CD14-positive monocyte (primary cell): ENCODE measurements at regions not wholly inside any gene's neighbourhood (a gene's known extent, or its start where the extent isn't known, plus 50 kb on each side); places are given as distances from the start of the nearest gene placed in this dataset.
"Not testable (repeated sequence)": the region's sequence is repeated elsewhere in the genome, so short reads cannot be mapped to it uniquely, and the experiment has no call there.

Experiments used
- DNase-seq, 3 donors: peaks; one replicate each; pipeline ENCODE4 v3.0.0-alpha.2; 2011 to 2022
- H2AFZ ChIP-seq: 2 replicates; pipeline ENCODE4 v1.6.0; 2012; ENCODE audit warnings: mild to moderate bottlenecking, low read depth, low read length, inconsistent platforms; ENCODE audit not compliant: insufficient read depth, poor library complexity, severe bottlenecking
- H3K27ac ChIP-seq, 2 donors: 1 replicate in 1 of 2; 2 replicates in 1 of 2; pipeline ENCODE4 v1.5.1; 2012 to 2013; ENCODE audit warnings: low read length in 2 of 2, control low read depth in 1 of 2, inconsistent platforms in 1 of 2, low read depth in 1 of 2, mild to moderate bottlenecking in 1 of 2
- H3K27me3 ChIP-seq, 2 donors: one replicate each; pipeline versions ENCODE4 v1.6.0 to v1.6.1; 2011 to 2013; ENCODE audit warnings: low read length in 2 of 2; ENCODE audit not compliant: control insufficient read depth in 2 of 2, insufficient read depth in 2 of 2
- H3K36me3 ChIP-seq, 2 donors: replicated peaks in 1 of 2; 1 replicate in 1 of 2; 2 replicates in 1 of 2; pipeline versions ENCODE4 v1.5.1 to v1.6.1; 2012 to 2013; ENCODE audit warnings: low read length in 2 of 2, control low read depth in 1 of 2, inconsistent platforms in 1 of 2, mild to moderate bottlenecking in 1 of 2; ENCODE audit not compliant: insufficient read depth in 2 of 2, control insufficient read depth in 1 of 2
- H3K4me1 ChIP-seq, 2 donors: 1 replicate in 1 of 2; 2 replicates in 1 of 2; pipeline versions ENCODE4 v1.5.1 to v1.6.1; 2012 to 2013; ENCODE audit warnings: low read length in 2 of 2, control low read depth in 1 of 2, inconsistent platforms in 1 of 2, mild to moderate bottlenecking in 1 of 2, moderate library complexity in 1 of 2; ENCODE audit not compliant: insufficient read depth in 2 of 2, control insufficient read depth in 1 of 2
- H3K4me2 ChIP-seq: replicated peaks from 2 replicates; pipeline ENCODE3; 2012; ENCODE audit warnings: low read length, moderate library complexity, mild to moderate bottlenecking; ENCODE audit not compliant: poor library complexity, severe bottlenecking; ENCODE audit errors: extremely low read depth
- H3K4me3 ChIP-seq, 3 experiments: fragments of 200-600 bp in 1 of 3; sonication (generic) in 1 of 3; replicated peaks in 1 of 3; 1 replicate in 2 of 3; 2 replicates in 1 of 3; pipeline ENCODE4 v1.5.1; 2011 to 2013; ENCODE audit warnings: low read length in 3 of 3, mild to moderate bottlenecking in 3 of 3, control low read depth in 2 of 3, low read depth in 2 of 3, inconsistent platforms in 1 of 3, moderate library complexity in 1 of 3
- H3K79me2 ChIP-seq: 2 replicates; pipeline ENCODE4 v1.6.0; 2012; ENCODE audit warnings: mild to moderate bottlenecking, control low read depth, inconsistent platforms, low read length, moderate library complexity; ENCODE audit not compliant: insufficient read depth
- H3K9ac ChIP-seq: 2 replicates; pipeline ENCODE4 v1.6.0; 2017; ENCODE audit warnings: low read length, mild to moderate bottlenecking; ENCODE audit not compliant: insufficient read depth, poor library complexity, severe bottlenecking
- H3K9me3 ChIP-seq, 2 donors: replicated peaks in 1 of 2; 1 replicate in 1 of 2; 2 replicates in 1 of 2; pipeline versions ENCODE4 v1.5.1 to v1.6.1; 2012 to 2013; ENCODE audit warnings: low read length in 2 of 2, control low read depth in 1 of 2; ENCODE audit not compliant: control insufficient read depth in 1 of 2, insufficient read depth in 1 of 2
- H4K20me1 ChIP-seq: 2 replicates; pipeline ENCODE4 v1.6.0; 2012; ENCODE audit warnings: mild to moderate bottlenecking, low read length, control low read depth, moderate library complexity; ENCODE audit not compliant: insufficient read depth
- H3K27ac Mint-ChIP-seq, 7 donors: one replicate each; pipeline ENCODE4 v1.8.0; 2020; ENCODE audit warnings: mild to moderate bottlenecking in 7 of 7, mixed read lengths in 7 of 7, moderate library complexity in 6 of 7, inconsistent platforms in 2 of 7
- H3K27me3 Mint-ChIP-seq, 3 donors: one replicate each; pipeline ENCODE4 v1.8.0; 2021 to 2022; ENCODE audit warnings: low read depth in 3 of 3, mild to moderate bottlenecking in 3 of 3, mixed read lengths in 3 of 3, moderate library complexity in 3 of 3, inconsistent platforms in 1 of 3
- H3K36me3 Mint-ChIP-seq, 2 donors: one replicate each; pipeline ENCODE4 v1.8.0; 2020; ENCODE audit warnings: mixed read lengths in 2 of 2, inconsistent platforms in 1 of 2, mild to moderate bottlenecking in 1 of 2
- H3K4me1 Mint-ChIP-seq: one replicate; pipeline ENCODE4 v1.8.0; 2020; ENCODE audit warnings: mild to moderate bottlenecking, mixed read lengths
- H3K4me3 Mint-ChIP-seq, 2 donors: one replicate each; pipeline ENCODE4 v1.8.0; 2020; ENCODE audit warnings: mild to moderate bottlenecking in 2 of 2, mixed read lengths in 2 of 2, moderate library complexity in 1 of 2
- H3K9me3 Mint-ChIP-seq, 7 donors: one replicate each; pipeline ENCODE4 v1.8.0; 2020 to 2022; ENCODE audit warnings: mixed read lengths in 7 of 7, mild to moderate bottlenecking in 6 of 7, moderate library complexity in 6 of 7, inconsistent platforms in 2 of 7
- WGBS: methylation state at CpG from one replicate; pipeline ENCODE4 v1.1.5; 2013; ENCODE audit warnings: missing lambda C conversion rate; ENCODE audit not compliant: insufficient coverage; 5-methylcytosine and 5-hydroxymethylcytosine counted together
- intact Hi-C, 2 donors: fragments of 100-400 bp; cut with micrococcal nuclease; formaldehyde crosslinking; loops; one replicate each; pipeline versions ENCODE4 v1.15.0 to v1.15.1; 2023
- TF ChIP-seq, protein P1 (sequence below): fragments of 200-600 bp; IDR thresholded peaks from one replicate; pipeline ENCODE4 v1.8.0; 2022; ENCODE audit warnings: antibody characterized with exemption, mild to moderate bottlenecking

DNA sequence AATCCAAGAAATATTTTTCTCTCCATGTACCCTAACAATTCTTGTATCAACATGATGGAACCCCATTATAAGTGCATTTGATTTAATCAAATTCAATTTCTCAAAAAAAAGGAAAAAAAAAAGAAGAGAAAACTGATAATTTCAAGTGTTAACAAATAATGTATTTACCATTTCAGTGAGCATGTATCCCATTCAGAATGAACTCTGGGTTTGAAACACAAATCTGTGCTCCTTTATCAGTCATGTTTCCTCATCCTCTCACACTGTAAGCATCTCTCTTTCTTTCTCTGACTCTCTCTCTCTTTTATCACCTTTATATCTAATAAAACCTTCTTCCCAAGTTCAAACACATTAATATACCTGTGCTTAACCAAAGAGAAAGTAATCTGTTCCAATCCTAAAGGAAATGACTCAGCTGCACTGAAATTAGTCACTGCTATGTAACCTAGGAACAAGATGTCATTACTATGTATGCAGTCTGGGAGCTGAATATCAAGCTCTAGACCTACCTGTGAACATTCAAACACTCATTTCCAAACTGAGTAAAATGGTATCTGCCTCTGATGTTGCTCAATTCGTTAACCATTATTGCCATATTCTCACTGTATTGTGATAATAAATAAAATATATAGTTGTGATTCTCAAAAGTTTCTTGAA is 135.0 kb upstream of the LRIG3 start:
- Histone ChIP-seq H3K9ac (no peak overlapping the region), H2AFZ (no peak overlapping the region), H3K4me1 (no peaks in the 10 kb centered on the region), H3K4me2 (no peak overlapping the region), H3K36me3 (no peaks in the 10 kb centered on the region), H3K4me3 (no peak overlapping the region), H3K27ac (no peak overlapping the region), H4K20me1 (no peaks in the 10 kb centered on the region), H3K79me2 (no peaks in the 10 kb centered on the region), H3K27me3 (no peaks in the 10 kb centered on the region), H3K9me3 (no peaks in the 10 kb centered on the region)
- Mint-ChIP-seq H3K36me3 (no peaks in the 10 kb centered on the region), H3K4me3 (no peak overlapping the region), H3K27me3 (peaks cover 0 to 2% (median 0%) of the 10 kb centered on the region in 3 donors), H3K9me3 (peaks cover 0 to 4% (median 2%) of the 10 kb centered on the region in 7 donors), H3K4me1 (no peaks in the 10 kb centered on the region), H3K27ac (no peak overlapping the region)
- no CpG with 5 or more reads among the region's 1 CpG for WGBS
- TF ChIP-seq, protein P1, sequence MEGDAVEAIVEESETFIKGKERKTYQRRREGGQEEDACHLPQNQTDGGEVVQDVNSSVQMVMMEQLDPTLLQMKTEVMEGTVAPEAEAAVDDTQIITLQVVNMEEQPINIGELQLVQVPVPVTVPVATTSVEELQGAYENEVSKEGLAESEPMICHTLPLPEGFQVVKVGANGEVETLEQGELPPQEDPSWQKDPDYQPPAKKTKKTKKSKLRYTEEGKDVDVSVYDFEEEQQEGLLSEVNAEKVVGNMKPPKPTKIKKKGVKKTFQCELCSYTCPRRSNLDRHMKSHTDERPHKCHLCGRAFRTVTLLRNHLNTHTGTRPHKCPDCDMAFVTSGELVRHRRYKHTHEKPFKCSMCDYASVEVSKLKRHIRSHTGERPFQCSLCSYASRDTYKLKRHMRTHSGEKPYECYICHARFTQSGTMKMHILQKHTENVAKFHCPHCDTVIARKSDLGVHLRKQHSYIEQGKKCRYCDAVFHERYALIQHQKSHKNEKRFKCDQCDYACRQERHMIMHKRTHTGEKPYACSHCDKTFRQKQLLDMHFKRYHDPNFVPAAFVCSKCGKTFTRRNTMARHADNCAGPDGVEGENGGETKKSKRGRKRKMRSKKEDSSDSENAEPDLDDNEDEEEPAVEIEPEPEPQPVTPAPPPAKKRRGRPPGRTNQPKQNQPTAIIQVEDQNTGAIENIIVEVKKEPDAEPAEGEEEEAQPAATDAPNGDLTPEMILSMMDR, result no peak
- intact Hi-C loops, result no loop called here
- no peak for DNase-seq

DNA sequence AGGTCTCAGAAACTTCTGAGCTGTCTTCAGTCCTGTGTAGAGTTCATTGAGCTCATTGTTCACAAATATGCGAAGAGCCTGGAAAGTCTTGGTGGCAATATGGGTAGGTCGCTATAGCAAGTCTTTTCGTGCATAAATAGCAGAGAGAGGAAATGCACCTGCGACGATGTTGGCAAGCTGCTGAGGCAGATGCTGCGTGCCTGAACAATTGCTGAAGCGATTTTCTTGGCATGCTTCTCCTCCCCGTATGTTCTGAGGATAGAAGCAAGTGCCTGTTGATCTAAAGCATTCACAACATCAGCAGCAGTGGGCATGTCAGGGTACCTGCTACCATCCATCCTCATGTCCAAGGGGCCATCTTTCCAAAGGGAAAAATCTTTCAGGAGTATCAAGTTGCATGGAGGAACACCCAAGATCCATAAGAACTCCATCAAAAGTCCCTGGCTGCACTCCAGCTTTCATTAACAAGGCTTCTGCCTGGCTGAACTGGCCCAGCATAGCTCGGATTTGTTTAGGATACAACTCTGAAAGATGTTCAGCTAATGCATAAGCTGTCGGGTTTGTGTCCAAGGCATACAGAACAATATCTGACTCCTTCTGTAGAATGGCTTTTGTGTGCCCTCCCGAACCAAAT is 133.1 kb upstream of the LRIG3 start:
- H3K4me1 ChIP-seq, H3K9me3 ChIP-seq, H3K79me2 ChIP-seq, DNase-seq, intact Hi-C loops, H3K27me3 ChIP-seq, H3K27me3 Mint-ChIP-seq, H2AFZ ChIP-seq, H3K4me3 Mint-ChIP-seq, H3K4me2 ChIP-seq, H3K27ac ChIP-seq, H3K9me3 Mint-ChIP-seq, H3K9ac ChIP-seq, H3K4me1 Mint-ChIP-seq, H3K36me3 ChIP-seq, H3K27ac Mint-ChIP-seq, H4K20me1 ChIP-seq, H3K4me3 ChIP-seq, H3K36me3 Mint-ChIP-seq: not testable (repeated sequence)
- 92% methylated on average over 11 of the region's 11 CpGs for WGBS
